Endothelial cell of umbilical vein (primary cell): ENCODE measurements at regions not wholly inside any gene's neighbourhood (a gene's known extent, or its start where the extent isn't known, plus 50 kb on each side); places are given as distances from the start of the nearest gene placed in this dataset.

Source experiments
- BruUV-seq: library from RNA; stranded (reverse); fragments of 400-500 nt; replicated peaks from 2 replicates; lab custom pipeline; 2021; lab: Mats Ljungman, UMichigan
- CTCF ChIA-PET: fragments of 300-600, 350-600 bp; sonication (Branson Sonifier 250); formaldehyde crosslinking; loops from one replicate; lab custom pipeline; 2021; ENCODE audit warnings: antibody characterized with exemption, inconsistent platforms; lab: Charles Lee
- POLR2A ChIA-PET: fragments of 300-600, 350-600 bp; sonication (Branson Sonifier 250); formaldehyde crosslinking; loops from one replicate; lab custom pipeline; 2021; ENCODE audit warnings: antibody characterized with exemption, inconsistent platforms; lab: Charles Lee
- DNase-seq: peaks from one replicate; pipeline ENCODE4 v3.0.0-alpha.2; 2011; ENCODE audit warnings: low read depth, low spot score
- FAIRE-seq: peaks from 2 replicates; lab custom pipeline; 2011; peaks lifted over from hg19 to GRCh38; lab: Jason Lieb, UNC
- H2AFZ ChIP-seq: 2 replicates; pipeline ENCODE4 v1.6.0; 2012; ENCODE audit warnings: low read depth, low read length, control low read depth, inconsistent platforms
- H3K27ac ChIP-seq: 2 replicates; pipeline ENCODE4 v1.5.1; 2011; ENCODE audit warnings: low read depth, mild to moderate bottlenecking, control low read depth, low read length, moderate library complexity; ENCODE audit not compliant: insufficient read depth
- H3K27me3 ChIP-seq, 2 experiments: 2 replicates each; pipeline versions ENCODE4 v1.6.0 to v1.6.1; 2011; ENCODE audit warnings: low read length in 2 of 2, mixed read lengths in 1 of 2; ENCODE audit not compliant: control insufficient read depth in 2 of 2, insufficient read depth in 2 of 2
- H3K36me3 ChIP-seq, 2 experiments: 2 replicates in 1 of 2; 3 replicates in 1 of 2; pipeline ENCODE4 v1.5.1; 2011; ENCODE audit warnings: low read length in 2 of 2, mild to moderate bottlenecking in 1 of 2, moderate library complexity in 1 of 2; ENCODE audit not compliant: control insufficient read depth in 2 of 2, insufficient read depth in 2 of 2; ENCODE audit errors: extremely low read depth in 1 of 2
- H3K4me1 ChIP-seq: 3 replicates; pipeline ENCODE4 v1.5.1; 2011; ENCODE audit warnings: mild to moderate bottlenecking, low read length; ENCODE audit not compliant: control insufficient read depth, insufficient read depth; ENCODE audit errors: extremely low read depth
- H3K4me2 ChIP-seq: 2 replicates; pipeline ENCODE4 v1.6.1; 2011; ENCODE audit warnings: low read length, control low read depth, mixed read lengths; ENCODE audit not compliant: insufficient read depth
- H3K4me3 ChIP-seq, 3 experiments: fragments of 200-600 bp in 1 of 3; sonication (generic), shearing (Covaris generic) in 1 of 3; replicated peaks in 1 of 3; 2 replicates each; pipeline ENCODE4 v1.5.1; 2011 to 2016; ENCODE audit warnings: control low read depth in 3 of 3, low read length in 3 of 3, mild to moderate bottlenecking in 2 of 3, inconsistent platforms in 1 of 3, low read depth in 1 of 3, moderate library complexity in 1 of 3; ENCODE audit not compliant: insufficient read depth in 1 of 3
- H3K79me2 ChIP-seq: 2 replicates; pipeline ENCODE4 v1.6.0; 2012; ENCODE audit warnings: low read length, inconsistent platforms; ENCODE audit not compliant: control insufficient read depth, insufficient read depth
- H3K9ac ChIP-seq: replicated peaks from 2 replicates; pipeline ENCODE3; 2011; ENCODE audit warnings: low read length, control low read depth; ENCODE audit not compliant: insufficient read depth; ENCODE audit errors: extremely low read depth
- H3K9me1 ChIP-seq: replicated peaks from 3 replicates; pipeline ENCODE4 v1.6.0; 2011; ENCODE audit warnings: mild to moderate bottlenecking, low read length; ENCODE audit not compliant: control insufficient read depth, insufficient read depth; ENCODE audit errors: extremely low read depth
- H3K9me3 ChIP-seq: replicated peaks from 2 replicates; pipeline ENCODE4 v1.5.1; 2012; ENCODE audit warnings: low read length, inconsistent platforms; ENCODE audit not compliant: control insufficient read depth, insufficient read depth
- H4K20me1 ChIP-seq: replicated peaks from 2 replicates; pipeline ENCODE3; 2011; ENCODE audit warnings: mild to moderate bottlenecking, low read length; ENCODE audit not compliant: control insufficient read depth, insufficient read depth; ENCODE audit errors: extremely low read depth
- CTCF ChIP-seq, 2 donors: IDR thresholded peaks; 1 replicate in 1 of 2; 2 replicates in 1 of 2; pipeline ENCODE4 v1.5.1; 2011; ENCODE audit warnings: low read length in 2 of 2, mild to moderate bottlenecking in 2 of 2, moderate library complexity in 2 of 2, control low read depth in 1 of 2, inconsistent platforms in 1 of 2, low read depth in 1 of 2; ENCODE audit not compliant: insufficient read depth in 1 of 2; ENCODE audit errors: extremely low read depth in 1 of 2
- EZH2 ChIP-seq: IDR thresholded peaks from 2 replicates; pipeline ENCODE4 v1.6.1; 2012; ENCODE audit warnings: borderline replicate concordance, low read depth, mild to moderate bottlenecking, moderate library complexity, low read length, inconsistent platforms; ENCODE audit not compliant: severe bottlenecking
- FOS ChIP-seq: IDR thresholded peaks from 2 replicates; pipeline ENCODE4 v1.6.1; 2011; ENCODE audit warnings: mild to moderate bottlenecking, low read length, moderate library complexity, borderline replicate concordance; ENCODE audit not compliant: insufficient read depth
- GATA2 ChIP-seq: IDR thresholded peaks from 2 replicates; pipeline ENCODE4 v1.7.0; 2011; ENCODE audit warnings: low read depth, mild to moderate bottlenecking, moderate library complexity, mixed read lengths, low read length; ENCODE audit not compliant: insufficient read length, insufficient read depth
- JUN ChIP-seq: IDR thresholded peaks from 2 replicates; pipeline ENCODE4 v1.6.1; 2011; ENCODE audit warnings: borderline replicate concordance, low read depth; ENCODE audit not compliant: insufficient read length, insufficient read depth
- MAX ChIP-seq: IDR thresholded peaks from 2 replicates; pipeline ENCODE4 v1.6.1; 2011; ENCODE audit not compliant: insufficient read depth, insufficient read length
- MYC ChIP-seq: IDR thresholded peaks from one replicate; pipeline ENCODE4 v1.6.1; 2011; ENCODE audit warnings: mild to moderate bottlenecking, low read depth, low read length
- POLR2A ChIP-seq: IDR thresholded peaks from 2 replicates; pipeline ENCODE4 v1.6.1; 2012; ENCODE audit warnings: low read depth, mild to moderate bottlenecking, control low read depth, low read length
- POLR2AphosphoS5 ChIP-seq: IDR thresholded peaks from 2 replicates; pipeline ENCODE4 v1.6.1; 2012; ENCODE audit warnings: low read depth, mild to moderate bottlenecking, control low read depth, low read length, moderate library complexity; ENCODE audit not compliant: insufficient read depth
- dilution Hi-C: fragments of 300-500 bp; cut with MboI; formaldehyde crosslinking; loops from one replicate; pipeline ENCODE4 v1.15.0; 2019; ENCODE audit warnings: low sequenced_read_pairs; ENCODE audit not compliant: extremely low pct_ligation_motif_present
- intact Hi-C: fragments of 100-400 bp; cut with micrococcal nuclease; formaldehyde crosslinking; loops from one replicate; pipeline ENCODE4 v1.10.0; 2022

- no peak overlapping the region for H3K4me3 ChIP-seq
- TF ChIP-seq MAX: no peak
- no peak for TF ChIP-seq EZH2
- no peak for TF ChIP-seq GATA2
- no peak for TF ChIP-seq POLR2AphosphoS5
- no peak for TF ChIP-seq MYC
- no peak for TF ChIP-seq CTCF (IDR thresholded peaks at IDR 0.05; ENCODE audit: extremely low read depth in 1 of 2, insufficient read depth in 1 of 2, low read depth in 1 of 2, low read length in 2 of 2)
- TF ChIP-seq POLR2A: no peak
- TF ChIP-seq JUN: no peak
- TF ChIP-seq FOS: no peak
- no peaks in the 10 kb centered on the region for H3K79me2 ChIP-seq
- H3K4me2 ChIP-seq: no peak overlapping the region
- POLR2A ChIA-PET: no interaction called here
- no peak overlapping the region for H3K9ac ChIP-seq
- dilution Hi-C loops (no loop called here), intact Hi-C loops (no loop called here)
- FAIRE-seq (no peak), DNase-seq (no peak)
- no peak overlapping the region for H3K27ac ChIP-seq
- CTCF ChIA-PET: no interaction called here
- no peaks in the 10 kb centered on the region for H3K9me3 ChIP-seq
- H3K27me3 ChIP-seq: no peaks in the 10 kb centered on the region
- peak overlapping the region; percentile 71 for H2AFZ ChIP-seq
- H3K4me1 ChIP-seq: no peaks in the 10 kb centered on the region
- H4K20me1 ChIP-seq: no peaks in the 10 kb centered on the region
- no peaks in the 10 kb centered on the region for H3K36me3 ChIP-seq
- H3K9me1 ChIP-seq: no peaks in the 10 kb centered on the region
- BruUV-seq: no TSS peak
Measured at GRCh38 chr7:84912993-84913635, 273.7 kb downstream of the SEMA3D start.
